Tibial artery (tissue), 4 donors: ENCODE measurements at regions not wholly inside any gene's neighbourhood (a gene's known extent, or its start where the extent isn't known, plus 50 kb on each side); places are given as distances from the start of the nearest gene placed in this dataset.
"Not testable (repeated sequence)": the region's sequence is repeated elsewhere in the genome, so short reads cannot be mapped to it uniquely, and the experiment has no call there.

Experiments used
- DNase-seq, 2 donors: peaks; one replicate each; pipeline ENCODE4 v3.0.0-alpha.2; 2019
- H3K27ac ChIP-seq, 2 donors: fragments of 200-600 bp; sonication (generic) in 1 of 2; 1 replicate in 1 of 2; 2 replicates in 1 of 2; pipeline ENCODE4 v1.5.1; 2018 to 2019; ENCODE audit warnings: mild to moderate bottlenecking in 1 of 2
- H3K27me3 ChIP-seq, 2 donors: fragments of 200-600 bp; sonication (generic) in 1 of 2; one replicate each; pipeline versions ENCODE4 v1.5.1 to v1.6.0; 2016 to 2019
- H3K36me3 ChIP-seq, 3 donors: fragments of 200-600 bp; sonication (generic) in 2 of 3; one replicate each; pipeline ENCODE4 v1.5.1; 2016 to 2019; ENCODE audit warnings: mild to moderate bottlenecking in 2 of 3
- H3K4me1 ChIP-seq, 4 donors: fragments of 200-600 bp; sonication (generic) in 2 of 4; 1 replicate in 3 of 4; 2 replicates in 1 of 4; pipeline ENCODE4 v1.5.1; 2016 to 2019
- H3K4me3 ChIP-seq, 2 donors: fragments of 200-600 bp; sonication (generic) in 1 of 2; 1 replicate in 1 of 2; 2 replicates in 1 of 2; pipeline ENCODE4 v1.5.1; 2018 to 2019; ENCODE audit warnings: mild to moderate bottlenecking in 2 of 2
- H3K9me3 ChIP-seq, 3 donors: fragments of 200-600 bp; sonication (generic) in 1 of 3; one replicate each; pipeline ENCODE4 v1.5.1; 2016 to 2019
- intact Hi-C: fragments of 100-400 bp; cut with DNase I; formaldehyde crosslinking; loops from one replicate; pipeline ENCODE4 v1.15.0; 2023; ENCODE audit warnings: low total_unique reads
- TF ChIP-seq, protein P1 (sequence below), 2 experiments: fragments of 200-600 bp in 1 of 2; fragments of 450-650 bp in 1 of 2; IDR thresholded peaks; one replicate each; pipeline ENCODE4 v1.5.1; 2017 to 2019; ENCODE audit warnings: antibody characterized with exemption in 2 of 2, mild to moderate bottlenecking in 1 of 2, moderate library complexity in 1 of 2

DNA sequence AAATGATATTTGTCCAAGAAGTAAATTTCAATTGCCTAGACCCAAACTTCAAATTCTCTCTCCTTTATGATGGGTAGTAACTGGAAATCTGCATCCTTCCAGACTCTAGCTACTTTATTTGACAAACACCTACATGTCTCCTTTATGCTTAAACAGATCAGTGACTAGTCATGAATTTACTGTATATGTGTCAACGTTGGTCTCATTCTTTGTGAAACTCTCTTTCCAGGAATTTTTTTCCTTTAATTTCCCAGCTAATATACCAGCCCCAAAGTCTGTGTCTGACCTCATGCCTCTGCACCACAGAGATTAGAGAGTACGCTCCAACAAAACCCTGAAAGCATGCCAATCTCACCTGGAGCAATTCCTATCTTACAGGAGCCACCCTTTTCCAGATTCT lies 811.2 kb upstream of the NCAM2 start:
- no peaks in the 10 kb centered on the region for H3K4me1 ChIP-seq
- H3K4me3 ChIP-seq: no peak overlapping the region
- TF ChIP-seq, protein P1, sequence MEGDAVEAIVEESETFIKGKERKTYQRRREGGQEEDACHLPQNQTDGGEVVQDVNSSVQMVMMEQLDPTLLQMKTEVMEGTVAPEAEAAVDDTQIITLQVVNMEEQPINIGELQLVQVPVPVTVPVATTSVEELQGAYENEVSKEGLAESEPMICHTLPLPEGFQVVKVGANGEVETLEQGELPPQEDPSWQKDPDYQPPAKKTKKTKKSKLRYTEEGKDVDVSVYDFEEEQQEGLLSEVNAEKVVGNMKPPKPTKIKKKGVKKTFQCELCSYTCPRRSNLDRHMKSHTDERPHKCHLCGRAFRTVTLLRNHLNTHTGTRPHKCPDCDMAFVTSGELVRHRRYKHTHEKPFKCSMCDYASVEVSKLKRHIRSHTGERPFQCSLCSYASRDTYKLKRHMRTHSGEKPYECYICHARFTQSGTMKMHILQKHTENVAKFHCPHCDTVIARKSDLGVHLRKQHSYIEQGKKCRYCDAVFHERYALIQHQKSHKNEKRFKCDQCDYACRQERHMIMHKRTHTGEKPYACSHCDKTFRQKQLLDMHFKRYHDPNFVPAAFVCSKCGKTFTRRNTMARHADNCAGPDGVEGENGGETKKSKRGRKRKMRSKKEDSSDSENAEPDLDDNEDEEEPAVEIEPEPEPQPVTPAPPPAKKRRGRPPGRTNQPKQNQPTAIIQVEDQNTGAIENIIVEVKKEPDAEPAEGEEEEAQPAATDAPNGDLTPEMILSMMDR (IDR thresholded peaks at IDR 0.05): no peak
- no peak overlapping the region for H3K27ac ChIP-seq
- no peaks in the 10 kb centered on the region for H3K9me3 ChIP-seq
- no peak for DNase-seq
- intact Hi-C loops: no loop called here
- H3K36me3 ChIP-seq: no peaks in the 10 kb centered on the region
- H3K27me3 ChIP-seq: no peaks in the 10 kb centered on the region

DNA sequence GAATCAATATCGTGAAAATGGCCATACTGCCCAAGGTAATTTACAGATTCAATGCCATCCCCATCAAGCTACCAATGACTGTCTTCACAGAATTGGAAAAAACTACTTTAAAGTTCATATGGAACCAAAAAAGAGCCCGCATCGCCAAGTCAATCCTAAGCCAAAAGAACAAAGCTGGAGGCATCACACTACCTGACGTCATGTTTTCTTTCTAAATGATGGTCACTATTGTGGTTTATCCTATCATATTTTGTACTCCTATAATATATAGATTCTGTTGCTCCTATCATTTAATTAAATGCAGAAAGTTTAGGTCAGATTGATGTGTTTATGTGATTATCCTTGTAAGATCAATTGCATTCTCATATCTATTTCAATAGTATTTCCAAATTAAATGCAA lies 796.9 kb upstream of the NCAM2 start:
- H3K27ac ChIP-seq, H3K4me1 ChIP-seq, H3K27me3 ChIP-seq, DNase-seq, H3K36me3 ChIP-seq, H3K9me3 ChIP-seq, intact Hi-C loops, H3K4me3 ChIP-seq: not testable (repeated sequence)

DNA sequence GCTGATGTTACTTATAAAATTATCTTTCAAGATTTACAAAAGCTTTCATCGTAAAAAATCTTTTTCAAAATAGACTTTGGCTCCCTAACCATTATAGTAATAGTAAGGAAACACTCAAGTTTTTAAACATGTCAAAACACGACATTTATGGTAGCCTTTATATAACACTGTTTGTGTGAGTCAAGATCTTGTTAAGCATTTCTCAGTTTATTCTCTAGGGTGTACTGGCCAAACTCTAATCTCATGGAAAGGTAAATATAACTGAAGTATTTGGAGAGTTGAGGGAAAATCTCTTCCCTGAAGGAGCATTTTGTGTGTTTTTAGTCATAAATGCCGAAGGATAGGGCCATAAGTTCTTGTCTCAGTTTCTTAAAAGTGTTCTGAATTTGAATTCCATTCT lies 790.9 kb upstream of the NCAM2 start:
- intact Hi-C loops: no loop called here
- no peaks in the 10 kb centered on the region for H3K27me3 ChIP-seq
- DNase-seq: no peak
- no peaks in the 10 kb centered on the region for H3K4me1 ChIP-seq
- TF ChIP-seq, protein P1 (IDR thresholded peaks at IDR 0.05): no peak
- H3K36me3 ChIP-seq: no peaks in the 10 kb centered on the region
- H3K4me3 ChIP-seq: no peak overlapping the region
- no peak overlapping the region for H3K27ac ChIP-seq
- H3K9me3 ChIP-seq: no peaks in the 10 kb centered on the region

DNA sequence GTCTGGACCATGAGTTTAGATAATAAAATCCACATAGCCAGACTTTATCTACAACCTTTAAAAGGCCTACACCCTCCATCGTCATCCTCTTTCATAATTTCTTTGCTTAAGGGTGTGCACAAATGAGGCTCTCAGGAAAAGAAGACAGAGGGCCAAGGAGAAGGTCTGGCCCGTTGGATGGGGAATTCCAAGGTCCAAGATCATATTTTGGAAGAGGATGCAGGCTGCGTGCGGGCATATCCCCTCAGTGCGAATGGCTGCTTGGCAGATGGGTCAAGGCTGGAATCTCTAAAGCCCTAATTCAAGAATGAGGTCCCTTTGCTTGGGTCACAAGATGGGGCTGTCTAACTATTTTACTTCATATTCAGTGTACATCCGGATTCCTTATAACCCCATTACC lies 782.2 kb upstream of the NCAM2 start:
- intact Hi-C loops: no loop called here
- Histone ChIP-seq H3K36me3 (no peaks in the 10 kb centered on the region), H3K27me3 (no peaks in the 10 kb centered on the region), H3K27ac (no peak overlapping the region), H3K4me1 (no peaks in the 10 kb centered on the region), H3K4me3 (no peak overlapping the region), H3K9me3 (no peaks in the 10 kb centered on the region)
- DNase-seq: no peak
- TF ChIP-seq, protein P1 (IDR thresholded peaks at IDR 0.05): no peak

DNA sequence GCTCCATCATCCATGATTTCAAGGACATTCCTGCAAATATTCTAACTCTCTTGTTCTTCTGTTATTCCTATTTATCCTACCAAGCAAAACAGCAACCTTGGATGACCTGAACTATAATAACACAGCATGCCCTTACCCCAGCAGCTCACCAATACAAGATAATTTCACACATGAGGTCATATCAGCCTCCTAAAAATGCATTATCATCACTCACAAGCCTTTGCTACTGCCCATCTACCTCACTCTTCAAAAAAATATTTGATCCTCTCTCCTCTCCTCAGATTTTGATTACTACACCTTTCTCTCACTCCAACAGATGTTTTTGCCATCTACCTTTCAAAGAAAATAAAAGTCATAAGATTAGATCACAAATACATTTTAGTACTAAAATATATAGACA lies 777.6 kb upstream of the NCAM2 start:
- no peak overlapping the region for H3K4me3 ChIP-seq
- no peaks in the 10 kb centered on the region for H3K36me3 ChIP-seq
- intact Hi-C loops: no loop called here
- H3K9me3 ChIP-seq: no peaks in the 10 kb centered on the region
- no peaks in the 10 kb centered on the region for H3K4me1 ChIP-seq
- no peak overlapping the region for H3K27ac ChIP-seq
- TF ChIP-seq, protein P1 (IDR thresholded peaks at IDR 0.05): no peak
- DNase-seq: no peak
- no peaks in the 10 kb centered on the region for H3K27me3 ChIP-seq

DNA sequence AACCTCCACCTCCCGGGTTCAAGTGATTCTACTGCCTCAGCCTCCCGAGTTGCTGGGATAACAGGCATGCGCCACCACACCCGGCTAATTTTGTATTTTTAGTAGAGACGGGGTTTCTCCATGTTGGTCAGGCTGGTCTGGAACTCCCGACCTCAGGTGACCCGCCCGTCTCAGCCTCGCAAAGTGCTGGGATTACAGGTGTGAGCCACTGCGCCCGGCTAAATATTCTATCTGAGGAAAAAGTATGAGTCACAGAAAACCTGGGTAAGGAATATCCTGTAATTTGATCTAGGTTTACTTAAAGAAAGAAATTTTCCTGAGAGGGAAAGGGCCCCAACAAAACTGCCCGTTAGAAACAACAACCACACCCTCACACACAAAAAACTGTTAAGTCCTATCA lies 776.2 kb upstream of the NCAM2 start:
- H3K27ac ChIP-seq, intact Hi-C loops, DNase-seq, H3K9me3 ChIP-seq, H3K36me3 ChIP-seq, H3K4me3 ChIP-seq, H3K4me1 ChIP-seq, H3K27me3 ChIP-seq: not testable (repeated sequence)

DNA sequence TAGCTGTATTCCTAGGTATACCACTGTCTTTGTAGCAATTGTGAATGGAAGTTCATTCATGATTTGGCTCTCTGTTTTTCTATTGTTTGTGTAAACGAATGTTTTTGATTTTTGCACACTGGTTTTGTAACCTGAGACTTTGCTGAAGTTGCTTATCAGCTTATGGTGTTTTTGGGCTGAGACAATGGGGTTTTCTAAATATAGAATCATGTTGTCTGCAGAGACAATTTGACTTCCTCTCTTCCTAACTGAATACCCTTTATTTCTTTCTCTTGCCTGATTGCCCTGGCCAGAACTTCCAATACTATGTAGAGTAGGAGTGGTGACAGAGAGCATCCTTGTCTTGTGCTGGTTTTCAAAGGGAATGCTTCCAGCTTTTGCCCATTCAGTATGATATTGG lies 761.6 kb upstream of the NCAM2 start:
- H3K36me3 ChIP-seq, H3K4me3 ChIP-seq, intact Hi-C loops, H3K4me1 ChIP-seq, H3K27me3 ChIP-seq, DNase-seq, H3K9me3 ChIP-seq, H3K27ac ChIP-seq: not testable (repeated sequence)
